ENCODE measurements at regions not wholly inside any gene's neighbourhood (a gene's known extent, or its start where the extent isn't known, plus 50 kb on each side); places are given as distances from the start of the nearest gene placed in this dataset.

- intact Hi-C loops (cut with micrococcal nuclease) = no loop called here
- peaks cover 8% of the 10 kb centered on the region; the same call in 1 of the 2 replicates for H3K4me1 ChIP-seq (ENCODE audit: insufficient read depth, low read length)
- ChIA-PET POLR2A (ENCODE audit: unreplicated experiment) (no interaction called here), CTCF (no interaction called here)
- no peak overlapping the region for H3K4me2 ChIP-seq (ENCODE audit: low read length)
- no peaks in the 10 kb centered on the region for H4K20me1 ChIP-seq (ENCODE audit: low read length)
- H3K4me3 ChIP-seq (ENCODE audit: low read length) = no peak overlapping the region
- H3K9me3 ChIP-seq (ENCODE audit: low read length) = no peaks in the 10 kb centered on the region
- H3K36me3 ChIP-seq (ENCODE audit: low read depth, low read length) = no peaks in the 10 kb centered on the region
- H3K79me2 ChIP-seq (ENCODE audit: low read length) = no peaks in the 10 kb centered on the region
- no peak overlapping the region for H3K9ac ChIP-seq (ENCODE audit: low read length)
- ATAC-seq = peak; percentile 54
- no peak overlapping the region for H2AFZ ChIP-seq (ENCODE audit: low read length)
- H3K27me3 ChIP-seq (ENCODE audit: low read length) = no peaks in the 10 kb centered on the region
- H3K9me2 ChIP-seq (replicated peaks; ENCODE audit: low read length) = no peaks in the 10 kb centered on the region
- no peak overlapping the region for H3K27ac ChIP-seq (ENCODE audit: low read length)
- peak; percentile 62 for DNase-seq
- no peaks in the 10 kb centered on the region for H3F3A ChIP-seq (ENCODE audit: low read length, unreplicated experiment)
- BruUV-seq (replicated peaks) = no TSS peak
- TF ChIP-seq CTCF (conservative IDR thresholded peaks at IDR 0.05; ENCODE audit: low read depth, low read length) = no peak
- TF ChIP-seq EZH2phosphoT487 (IDR thresholded peaks at IDR 0.05; ENCODE audit: borderline replicate concordance, low read length) = no peak
- TF ChIP-seq EZH2 (IDR thresholded peaks at IDR 0.05; ENCODE audit: low read length, unreplicated experiment) = no peak
Observed at GRCh38 chr4:34046580-34046979, 2197.7 kb downstream of the ARAP2 start.

GRCh38 chr4:34047363-34047762, 2197.0 kb downstream of the ARAP2 start:
- ATAC-seq (no peak), DNase-seq (no peak)
- H3K4me3 ChIP-seq (ENCODE audit: low read length) = no peak overlapping the region
- TF ChIP-seq EZH2 (IDR thresholded peaks at IDR 0.05; ENCODE audit: low read length, unreplicated experiment) = no peak
- no peak for TF ChIP-seq EZH2phosphoT487 (IDR thresholded peaks at IDR 0.05; ENCODE audit: borderline replicate concordance, low read length)
- TF ChIP-seq CTCF (conservative IDR thresholded peaks at IDR 0.05; ENCODE audit: low read depth, low read length) = no peak
- H3K9me3 ChIP-seq (ENCODE audit: low read length) = no peaks in the 10 kb centered on the region
- H3K79me2 ChIP-seq (ENCODE audit: low read length) = no peaks in the 10 kb centered on the region
- no peaks in the 10 kb centered on the region for H3K27me3 ChIP-seq (ENCODE audit: low read length)
- H2AFZ ChIP-seq (ENCODE audit: low read length) = no peak overlapping the region
- BruUV-seq (replicated peaks) = no TSS peak
- ChIA-PET CTCF (no interaction called here), POLR2A (ENCODE audit: unreplicated experiment) (no interaction called here)
- no peaks in the 10 kb centered on the region for H4K20me1 ChIP-seq (ENCODE audit: low read length)
- H3K4me1 ChIP-seq (ENCODE audit: insufficient read depth, low read length) = peaks cover 8% of the 10 kb centered on the region; the same call in 1 of the 2 replicates
- intact Hi-C loops (cut with micrococcal nuclease) = no loop called here
- no peaks in the 10 kb centered on the region for H3K9me2 ChIP-seq (replicated peaks; ENCODE audit: low read length)
- no peak overlapping the region for H3K9ac ChIP-seq (ENCODE audit: low read length)
- H3F3A ChIP-seq (ENCODE audit: low read length, unreplicated experiment) = no peaks in the 10 kb centered on the region
- no peaks in the 10 kb centered on the region for H3K36me3 ChIP-seq (ENCODE audit: low read depth, low read length)
- no peak overlapping the region for H3K4me2 ChIP-seq (ENCODE audit: low read length)
- H3K27ac ChIP-seq (ENCODE audit: low read length) = no peak overlapping the region

- ATAC-seq = no peak
- Histone ChIP-seq H3K27ac (ENCODE audit: low read length) (no peak overlapping the region), H3K9me2 (replicated peaks; ENCODE audit: low read length) (no peaks in the 10 kb centered on the region), H3K4me2 (ENCODE audit: low read length) (no peak overlapping the region), H3K36me3 (ENCODE audit: low read depth, low read length) (no peaks in the 10 kb centered on the region), H3K9me3 (ENCODE audit: low read length) (no peaks in the 10 kb centered on the region), H3K4me1 (ENCODE audit: insufficient read depth, low read length) (no peaks in the 10 kb centered on the region), H2AFZ (ENCODE audit: low read length) (no peak overlapping the region), H3K27me3 (ENCODE audit: low read length) (no peaks in the 10 kb centered on the region), H3K9ac (ENCODE audit: low read length) (no peak overlapping the region), H4K20me1 (ENCODE audit: low read length) (no peaks in the 10 kb centered on the region), H3K4me3 (ENCODE audit: low read length) (no peak overlapping the region), H3K79me2 (ENCODE audit: low read length) (no peaks in the 10 kb centered on the region), H3F3A (ENCODE audit: low read length, unreplicated experiment) (no peaks in the 10 kb centered on the region)
- no TSS peak for BruUV-seq (replicated peaks)
- intact Hi-C loops (cut with micrococcal nuclease) = no loop called here
- POLR2A ChIA-PET (ENCODE audit: unreplicated experiment) = no interaction called here
- TF ChIP-seq EZH2 (IDR thresholded peaks at IDR 0.05; ENCODE audit: low read length, unreplicated experiment) (no peak), CTCF (conservative IDR thresholded peaks at IDR 0.05; ENCODE audit: low read depth, low read length) (no peak), EZH2phosphoT487 (IDR thresholded peaks at IDR 0.05; ENCODE audit: borderline replicate concordance, low read length) (no peak)
- no peak for DNase-seq
- CTCF ChIA-PET = no interaction called here
Observed at GRCh38 chr4:34066126-34066525, 2178.2 kb downstream of the ARAP2 start.
